Ovary (tissue), 7 donors: ENCODE measurements at regions not wholly inside any gene's neighbourhood (a gene's known extent, or its start where the extent isn't known, plus 50 kb on each side); places are given as distances from the start of the nearest gene placed in this dataset.

ENCODE experiments used
- DNase-seq, 5 donors: peaks; one replicate each; pipeline ENCODE4 v3.0.0-alpha.2; 2019 to 2020
- H3K27ac ChIP-seq, 2 donors: fragments of 200-600 bp; one replicate each; pipeline versions ENCODE4 v1.5.1 to v1.8.0; 2019 to 2022
- H3K27me3 ChIP-seq: fragments of 200-600 bp; one replicate; pipeline ENCODE4 v1.8.0; 2022
- H3K36me3 ChIP-seq: fragments of 200-600 bp; sonication (generic); one replicate; pipeline ENCODE4 v1.5.1; 2019
- H3K4me1 ChIP-seq: one replicate; pipeline ENCODE4 v1.8.1; 2013; ENCODE audit warnings: mild to moderate bottlenecking, moderate library complexity; ENCODE audit not compliant: insufficient read depth
- H3K4me3 ChIP-seq: fragments of 200-600 bp; sonication (generic); one replicate; pipeline ENCODE4 v1.5.1; 2017
- H3K9me3 ChIP-seq, 2 donors: fragments of 200-600 bp in 1 of 2; sonication (generic) in 1 of 2; one replicate each; pipeline versions ENCODE4 v1.5.1 to v1.8.1; 2013 to 2019; ENCODE audit warnings: mild to moderate bottlenecking in 1 of 2, moderate library complexity in 1 of 2
- CTCF ChIP-seq, 3 donors: fragments of 450-650 bp in 2 of 3; fragments of 200-600 bp in 1 of 3; IDR thresholded peaks; one replicate each; pipeline versions ENCODE4 v1.5.1 to v1.8.0; 2016 to 2022; ENCODE audit warnings: antibody characterized with exemption in 3 of 3, mild to moderate bottlenecking in 1 of 3
- EP300 ChIP-seq: sonication (generic); formaldehyde crosslinking; IDR thresholded peaks from one replicate; pipeline ENCODE4 v1.6.1; 2017; ENCODE audit warnings: antibody characterized with exemption
- POLR2A ChIP-seq: fragments of 450-650 bp; IDR thresholded peaks from one replicate; pipeline ENCODE4 v1.6.1; 2017; ENCODE audit warnings: antibody characterized with exemption, mild to moderate bottlenecking, moderate library complexity
- WGBS, 3 donors: extraction: QIAGEN DNeasy Blood & Tissue Kit in 1 of 3; methylation state at CpG; one replicate each; pipeline versions ENCODE4 v1.1.5 to v1.1.7; 2013 to 2017; 5-methylcytosine and 5-hydroxymethylcytosine counted together
- intact Hi-C, 4 donors: fragments of 100-400 bp; cut with DNase I; formaldehyde crosslinking; loops; one replicate each; pipeline versions ENCODE4 v1.11.0 to v1.15.1; 2022 to 2023
- donor health status: DM: no; HTN: no; CAD: no; lungs with moderate emphysema.
- donor health status: DM: no; HTN: no; CAD: no.
- donor health status: Bipolar disorder and iron deficiency.
- donor health status: DM: no; HTN: no; CAD: no.
- donor health status: DM: yes; HTN: yes; CAD: no.

GRCh38 chr20:41905199-41905598 is 287.0 kb upstream of the CHD6 start:
- TF ChIP-seq CTCF (IDR thresholded peaks at IDR 0.05) = no peak
- no peak for TF ChIP-seq EP300
- TF ChIP-seq POLR2A = no peak
- intact Hi-C loops = no loop called here
- no peak overlapping the region for H3K4me3 ChIP-seq
- no peaks in the 10 kb centered on the region for H3K27me3 ChIP-seq
- H3K36me3 ChIP-seq = no peaks in the 10 kb centered on the region
- H3K9me3 ChIP-seq = no peaks in the 10 kb centered on the region
- no peaks in the 10 kb centered on the region for H3K4me1 ChIP-seq
- no peak overlapping the region for H3K27ac ChIP-seq
- 7 to 13% (median 9%) methylated on average over 4 of the region's 4 CpGs for WGBS, 3 donors
- DNase-seq = no peak

- Histone ChIP-seq H3K27ac (no peak overlapping the region), H3K27me3 (no peaks in the 10 kb centered on the region), H3K36me3 (no peaks in the 10 kb centered on the region), H3K9me3 (no peaks in the 10 kb centered on the region), H3K4me1 (no peaks in the 10 kb centered on the region), H3K4me3 (no peak overlapping the region)
- DNase-seq = no peak
- TF ChIP-seq POLR2A = no peak
- TF ChIP-seq EP300 = no peak
- no peak for TF ChIP-seq CTCF (IDR thresholded peaks at IDR 0.05)
- WGBS, 3 donors = 8 to 9% (median 9%) methylated on average over 4 of the region's 4 CpGs
- intact Hi-C loops = no loop called here
Observed at GRCh38 chr20:41903586-41903985, 285.4 kb upstream of the CHD6 start.

- Histone ChIP-seq H3K27me3 (no peaks in the 10 kb centered on the region), H3K27ac (no peak overlapping the region), H3K4me3 (no peak overlapping the region), H3K4me1 (no peaks in the 10 kb centered on the region), H3K9me3 (no peaks in the 10 kb centered on the region), H3K36me3 (no peaks in the 10 kb centered on the region)
- TF ChIP-seq POLR2A = no peak
- TF ChIP-seq EP300 = no peak
- no peak for TF ChIP-seq CTCF (IDR thresholded peaks at IDR 0.05)
- 71 to 78% (median 73%) methylated on average over 4 of the region's 4 CpGs for WGBS, 3 donors
- no peak for DNase-seq
- intact Hi-C loops = no loop called here
Observed at GRCh38 chr20:41902346-41902745, 284.2 kb upstream of the CHD6 start.

- Histone ChIP-seq H3K9me3 (no peaks in the 10 kb centered on the region), H3K4me1 (no peaks in the 10 kb centered on the region), H3K4me3 (no peak overlapping the region), H3K27me3 (no peaks in the 10 kb centered on the region), H3K36me3 (no peaks in the 10 kb centered on the region), H3K27ac (no peak overlapping the region)
- TF ChIP-seq CTCF (IDR thresholded peaks at IDR 0.05) = no peak
- WGBS, 3 donors = 62 to 78% (median 67%) methylated on average over 4 of the region's 4 CpGs
- intact Hi-C loops = no loop called here
- no peak for DNase-seq
Observed at GRCh38 chr20:41900201-41900691, 282.1 kb upstream of the CHD6 start.

- no peaks in the 10 kb centered on the region for H3K36me3 ChIP-seq
- H3K27me3 ChIP-seq = no peaks in the 10 kb centered on the region
- DNase-seq = no peak
- H3K27ac ChIP-seq = no peak overlapping the region
- H3K4me3 ChIP-seq = no peak overlapping the region
- H3K9me3 ChIP-seq = no peaks in the 10 kb centered on the region
- WGBS, 3 donors = 70 to 87% (median 87%) methylated on average over 5 of the region's 5 CpGs
- TF ChIP-seq EP300 (no peak), POLR2A (no peak), CTCF (IDR thresholded peaks at IDR 0.05) (no peak)
- intact Hi-C loops = no loop called here
- no peaks in the 10 kb centered on the region for H3K4me1 ChIP-seq
Observed at GRCh38 chr20:41897708-41898107, 279.5 kb upstream of the CHD6 start.
